Common myeloid progenitor, CD34-positive (primary cell): ENCODE measurements at regions not wholly inside any gene's neighbourhood (a gene's known extent, or its start where the extent isn't known, plus 50 kb on each side); places are given as distances from the start of the nearest gene placed in this dataset.
"Not testable (repeated sequence)": the region's sequence is repeated elsewhere in the genome, so short reads cannot be mapped to it uniquely, and the experiment has no call there.

Experiments
- CTCF ChIA-PET: fragments of 350-600 bp; sonication (Branson Sonifier 250); formaldehyde crosslinking; loops from one replicate; lab custom pipeline; 2021; ENCODE audit warnings: antibody characterized with exemption; lab: Charles Lee
- POLR2A ChIA-PET: fragments of 350-600 bp; sonication (Branson Sonifier 250); formaldehyde crosslinking; loops from one replicate; lab custom pipeline; 2021; ENCODE audit warnings: antibody characterized with exemption; lab: Charles Lee
- DNase-seq, 3 donors: peaks; one replicate each; pipeline versions ENCODE4 v3.0.0 to v3.0.0-alpha.2; 2013
- H3K27ac ChIP-seq, 2 experiments: 1 replicate in 1 of 2; 2 replicates in 1 of 2; pipeline ENCODE4 v1.7.0; 2013; ENCODE audit warnings: inconsistent platforms in 2 of 2, low read length in 2 of 2, mild to moderate bottlenecking in 2 of 2, low read depth in 1 of 2, moderate library complexity in 1 of 2; ENCODE audit not compliant: severe bottlenecking in 2 of 2, insufficient read depth in 1 of 2, poor library complexity in 1 of 2
- H3K27me3 ChIP-seq, 5 experiments: replicated peaks in 2 of 5; 1 replicate in 3 of 5; 2 replicates in 2 of 5; pipeline versions ENCODE4 v1.6.1 to v1.7.0; 2013; ENCODE audit warnings: low read length in 4 of 5, mild to moderate bottlenecking in 2 of 5, moderate library complexity in 2 of 5, inconsistent platforms in 1 of 5; ENCODE audit not compliant: insufficient read depth in 5 of 5, control insufficient read depth in 4 of 5
- H3K36me3 ChIP-seq, 4 experiments: 1 replicate in 2 of 4; 2 replicates in 2 of 4; pipeline versions ENCODE4 v1.6.1 to v1.7.0; 2013; ENCODE audit warnings: low read length in 3 of 4, control low read depth in 1 of 4, mild to moderate bottlenecking in 1 of 4; ENCODE audit not compliant: control insufficient read depth in 4 of 4, insufficient read depth in 4 of 4
- H3K4me1 ChIP-seq, 4 experiments: 1 replicate in 3 of 4; 2 replicates in 1 of 4; pipeline versions ENCODE4 v1.6.1 to v1.7.1; 2013; ENCODE audit warnings: low read length in 3 of 4, mild to moderate bottlenecking in 3 of 4, control low read depth in 1 of 4, inconsistent platforms in 1 of 4, moderate library complexity in 1 of 4; ENCODE audit not compliant: control insufficient read depth in 4 of 4, insufficient read depth in 4 of 4; ENCODE audit errors: control extremely low read depth in 1 of 4
- H3K4me3 ChIP-seq, 7 experiments: 1 replicate in 4 of 7; 2 replicates in 3 of 7; pipeline versions ENCODE4 v1.5.1 to v1.7.0; 2013; ENCODE audit warnings: mild to moderate bottlenecking in 7 of 7, low read length in 6 of 7, moderate library complexity in 6 of 7, inconsistent platforms in 2 of 7, low read depth in 2 of 7, control low read depth in 1 of 7; ENCODE audit not compliant: insufficient read depth in 4 of 7, control insufficient read depth in 1 of 7; ENCODE audit errors: extremely low read depth in 1 of 7
- H3K9me3 ChIP-seq, 5 experiments: 1 replicate in 4 of 5; 2 replicates in 1 of 5; pipeline versions ENCODE4 v1.6.1 to v1.7.1; 2013; ENCODE audit warnings: low read length in 4 of 5, mild to moderate bottlenecking in 2 of 5, inconsistent platforms in 1 of 5, low read depth in 1 of 5, moderate library complexity in 1 of 5; ENCODE audit not compliant: control insufficient read depth in 4 of 5, insufficient read depth in 2 of 5; ENCODE audit errors: control extremely low read depth in 1 of 5
- WGBS: methylation state at CpG from one replicate; pipeline ENCODE4 v1.1.5; 2013; ENCODE audit not compliant: insufficient coverage; 5-methylcytosine and 5-hydroxymethylcytosine counted together

- DNase-seq, H3K36me3 ChIP-seq, H3K9me3 ChIP-seq, CTCF ChIA-PET, H3K4me3 ChIP-seq, H3K27me3 ChIP-seq, POLR2A ChIA-PET, H3K4me1 ChIP-seq, H3K27ac ChIP-seq: not testable (repeated sequence)
- WGBS, result 91% methylated on average over 6 of the region's 7 CpGs
Observed at GRCh38 chr4:72704925-72705640, 136.1 kb upstream of the ADAMTS3 start.

GRCh38 chr4:72702948-72703347, 133.9 kb upstream of the ADAMTS3 start:
- H3K27ac ChIP-seq, result no peak overlapping the region
- no peak overlapping the region for H3K4me3 ChIP-seq
- H3K27me3 ChIP-seq, result no peaks in the 10 kb centered on the region
- POLR2A ChIA-PET, result no interaction called here
- peak in 1 of 3 donors; percentile 1 for DNase-seq
- WGBS, result no CpG with 5 or more reads among the region's 3 CpGs
- CTCF ChIA-PET, result interaction anchor here (0.6 kb wide), 1 partner anchor 48 kb away, joined by 3 read pairs; no protein-coding TSS in a partner anchor
- no peaks in the 10 kb centered on the region for H3K36me3 ChIP-seq
- H3K9me3 ChIP-seq, result no peaks in the 10 kb centered on the region
- peaks cover 0 to 3% (median 2%) of the 10 kb centered on the region in 4 experiments for H3K4me1 ChIP-seq

- ChIA-PET CTCF (no interaction called here), POLR2A (no interaction called here)
- Histone ChIP-seq H3K4me3 (peak overlapping the region in 6 of 7 experiments; percentile 54 to 84 (median 66)), H3K9me3 (no peaks in the 10 kb centered on the region), H3K36me3 (no peaks in the 10 kb centered on the region), H3K27ac (peak overlapping the region in 1 of 2 experiments; percentile 17), H3K27me3 (no peaks in the 10 kb centered on the region), H3K4me1 (peaks cover 0 to 5% (median 3%) of the 10 kb centered on the region in 4 experiments)
- DNase-seq, result peak; percentile 44 to 72 (median 67)
- WGBS, result 21% methylated on average over 6 of the region's 7 CpGs
Observed at GRCh38 chr4:72701987-72702819, 133.2 kb upstream of the ADAMTS3 start.

GRCh38 chr4:72690771-72691170, 121.8 kb upstream of the ADAMTS3 start:
- Histone ChIP-seq H3K27ac (no peak overlapping the region), H3K36me3 (no peaks in the 10 kb centered on the region), H3K27me3 (no peaks in the 10 kb centered on the region), H3K4me1 (no peaks in the 10 kb centered on the region), H3K4me3 (no peak overlapping the region), H3K9me3 (no peaks in the 10 kb centered on the region)
- DNase-seq, result no peak
- POLR2A ChIA-PET, result no interaction called here
- CTCF ChIA-PET, result no interaction called here
- WGBS, result 75% methylated on average over 1 of the region's 1 CpG

GRCh38 chr4:72689923-72690322, 120.9 kb upstream of the ADAMTS3 start:
- Histone ChIP-seq H3K27me3 (no peaks in the 10 kb centered on the region), H3K27ac (no peak overlapping the region), H3K9me3 (no peaks in the 10 kb centered on the region), H3K4me1 (no peaks in the 10 kb centered on the region), H3K36me3 (no peaks in the 10 kb centered on the region), H3K4me3 (no peak overlapping the region)
- POLR2A ChIA-PET, result no interaction called here
- CTCF ChIA-PET, result no interaction called here
- no peak for DNase-seq
- 100% methylated on average over 1 of the region's 1 CpG for WGBS

- H3K4me1 ChIP-seq, H3K36me3 ChIP-seq, POLR2A ChIA-PET, H3K27ac ChIP-seq, H3K9me3 ChIP-seq, H3K4me3 ChIP-seq, DNase-seq, H3K27me3 ChIP-seq, CTCF ChIA-PET: not testable (repeated sequence)
- 90% methylated on average over 1 of the region's 2 CpGs for WGBS
Observed at GRCh38 chr4:72686390-72686789, 117.4 kb upstream of the ADAMTS3 start.

- ChIA-PET POLR2A (no interaction called here), CTCF (no interaction called here)
- H3K27me3 ChIP-seq, result peaks cover 0 to 2% (median 0%) of the 10 kb centered on the region in 5 experiments
- H3K36me3 ChIP-seq, result no peaks in the 10 kb centered on the region
- H3K4me3 ChIP-seq, result no peak overlapping the region
- H3K27ac ChIP-seq, result no peak overlapping the region
- no peaks in the 10 kb centered on the region for H3K4me1 ChIP-seq
- 85% methylated on average over 2 of the region's 2 CpGs for WGBS
- H3K9me3 ChIP-seq, result peaks cover 0 to 2% (median 0%) of the 10 kb centered on the region in 5 experiments
- DNase-seq, result no peak
Observed at GRCh38 chr4:72679666-72680065, 110.6 kb upstream of the ADAMTS3 start.
